Lung (tissue), 11 donors: ENCODE measurements at regions not wholly inside any gene's neighbourhood (a gene's known extent, or its start where the extent isn't known, plus 50 kb on each side); places are given as distances from the start of the nearest gene placed in this dataset.

Source experiments
- ATAC-seq: fragments of 200-7000 bp; cut with Tn5 transposase; one replicate; pipeline ENCODE4 v1.9.1; 2020; ENCODE audit warnings: moderate number of reproducible peaks; ENCODE audit not compliant: insufficient read depth, low FRiP score
- DNase-seq, 3 donors: peaks; one replicate each; pipeline ENCODE4 v3.0.0-alpha.2; 2013 to 2017
- H3K27ac ChIP-seq, 2 donors: one replicate each; pipeline ENCODE4 v1.5.1; 2013; ENCODE audit warnings: mild to moderate bottlenecking in 2 of 2, moderate library complexity in 2 of 2, control low read depth in 1 of 2, inconsistent platforms in 1 of 2, low read depth in 1 of 2, low read length in 1 of 2
- H3K27me3 ChIP-seq, 3 donors: one replicate each; pipeline ENCODE4 v1.5.1; 2013; ENCODE audit warnings: low read length in 2 of 3; ENCODE audit not compliant: control insufficient read depth in 3 of 3, insufficient read depth in 3 of 3
- H3K36me3 ChIP-seq, 4 donors: one replicate each; pipeline ENCODE4 v1.5.1; 2013; ENCODE audit warnings: low read length in 4 of 4, mild to moderate bottlenecking in 1 of 4, moderate library complexity in 1 of 4; ENCODE audit not compliant: control insufficient read depth in 4 of 4, insufficient read depth in 4 of 4
- H3K4me1 ChIP-seq, 5 donors: one replicate each; pipeline ENCODE4 v1.5.1; 2013; ENCODE audit warnings: low read length in 5 of 5, mild to moderate bottlenecking in 2 of 5, moderate library complexity in 1 of 5; ENCODE audit not compliant: control insufficient read depth in 5 of 5, insufficient read depth in 5 of 5
- H3K4me3 ChIP-seq: one replicate; pipeline ENCODE4 v1.5.1; 2013; ENCODE audit warnings: mild to moderate bottlenecking, control low read depth, moderate library complexity
- H3K9ac ChIP-seq, 2 donors: one replicate each; pipeline ENCODE4 v1.5.1; 2013; ENCODE audit warnings: low read length in 2 of 2, control low read depth in 1 of 2; ENCODE audit not compliant: insufficient read depth in 1 of 2
- H3K9me3 ChIP-seq, 4 donors: one replicate each; pipeline ENCODE4 v1.5.1; 2013; ENCODE audit warnings: low read length in 3 of 4, mild to moderate bottlenecking in 1 of 4, moderate library complexity in 1 of 4; ENCODE audit not compliant: control insufficient read depth in 4 of 4, insufficient read depth in 3 of 4
- CTCF ChIP-seq: IDR thresholded peaks from 2 replicates; pipeline ENCODE4 v1.5.1; 2012; ENCODE audit warnings: mild to moderate bottlenecking; ENCODE audit errors: control extremely low read depth, extremely low read depth
- WGBS, 2 donors: extraction: QIAGEN DNeasy Blood & Tissue Kit; methylation state at CpG; one replicate each; pipeline ENCODE4 v1.1.7; 2013; 5-methylcytosine and 5-hydroxymethylcytosine counted together
- donor health status: control.
- donor health status: control.
- donor health status: Bipolar disorder and iron deficiency.
- donor health status: healthy.
- donor health status: DM: yes; HTN: yes; CAD: no.

- Histone ChIP-seq H3K27ac (no peak overlapping the region), H3K36me3 (no peaks in the 10 kb centered on the region), H3K4me3 (no peak overlapping the region), H3K27me3 (no peaks in the 10 kb centered on the region), H3K9me3 (no peaks in the 10 kb centered on the region), H3K9ac (no peak overlapping the region), H3K4me1 (peaks cover 0 to 4% (median 0%) of the 10 kb centered on the region in 5 donors)
- ATAC-seq = peak; percentile 5
- no peak for DNase-seq
- 79 to 87% methylated on average over 5 of the region's 5 CpGs for WGBS, 2 donors
- TF ChIP-seq CTCF = no peak
These were observed 77.5 kb upstream of the CUX1 start for GRCh38 chr7:101739775-101740398.

GRCh38 chr7:101740981-101741725 lies 76.3 kb upstream of the CUX1 start:
- H3K9ac ChIP-seq = no peak overlapping the region
- 28 to 49% methylated on average over 9 of the region's 9 CpGs for WGBS, 2 donors
- no peak for DNase-seq

GRCh38 chr7:101743241-101743994 lies 74.0 kb upstream of the CUX1 start:
- DNase-seq = peak; percentile 68 to 75 (median 73)
- peak; percentile 6 for TF ChIP-seq CTCF
- no peak overlapping the region for H3K4me3 ChIP-seq
- H3K27ac ChIP-seq = no peak overlapping the region
- no peaks in the 10 kb centered on the region for H3K9me3 ChIP-seq
- peaks cover 0 to 15% (median 0%) of the 10 kb centered on the region in 5 donors for H3K4me1 ChIP-seq
- peak; percentile 61 for ATAC-seq
- no peaks in the 10 kb centered on the region for H3K36me3 ChIP-seq
- no peaks in the 10 kb centered on the region for H3K27me3 ChIP-seq
- no peak overlapping the region for H3K9ac ChIP-seq
- 0 to 1% methylated on average over 49 to 58 of the region's 60 CpGs for WGBS, 2 donors

More at GRCh38 chr7:101740981-101741725, 76.3 kb upstream of the CUX1 start:
- ATAC-seq = no peak
- no peaks in the 10 kb centered on the region for H3K9me3 ChIP-seq
- no peak for TF ChIP-seq CTCF
- no peaks in the 10 kb centered on the region for H3K36me3 ChIP-seq
- no peaks in the 10 kb centered on the region for H3K27me3 ChIP-seq
- H3K27ac ChIP-seq = no peak overlapping the region
- H3K4me1 ChIP-seq = peaks cover 0 to 4% (median 0%) of the 10 kb centered on the region in 5 donors
- H3K4me3 ChIP-seq = no peak overlapping the region
